ENCODE measurements at regions not wholly inside any gene's neighbourhood (a gene's known extent, or its start where the extent isn't known, plus 50 kb on each side); places are given as distances from the start of the nearest gene placed in this dataset.

GRCh38 chrX:150197388-150197787 lies 165.7 kb upstream of the MAMLD1 start:
- H3K36me3 Mint-ChIP-seq (ENCODE audit: insufficient read depth in 1 of 3, low read depth in 3 of 3) = peaks cover 4 to 9% (median 9%) of the 10 kb centered on the region in 3 experiments; a peak in 5 of 7 replicates
- Histone ChIP-seq H3K23ac (ENCODE audit: insufficient read length, low read depth, low read length) (no peak overlapping the region), H3K18ac (ENCODE audit: insufficient read length, low read depth, low read length) (no peak overlapping the region), H2BK15ac (ENCODE audit: low read depth, low read length) (no peak overlapping the region), H2BK5ac (ENCODE audit: insufficient read length, low read length) (no peak overlapping the region), H3K27me3 (ENCODE audit: insufficient read depth, low read length) (no peaks in the 10 kb centered on the region), H3K14ac (ENCODE audit: insufficient read depth, low read length) (no peak overlapping the region), H3K9ac (ENCODE audit: extremely low read depth, insufficient read length, low read length) (no peak overlapping the region), H3K4me2 (ENCODE audit: insufficient read depth, insufficient read length, low read length) (no peak overlapping the region), H3K4me1 (ENCODE audit: insufficient read depth, low read length) (no peaks in the 10 kb centered on the region), H2BK120ac (ENCODE audit: low read depth, low read length, poor library complexity, severe bottlenecking) (no peak overlapping the region), H3K27ac (ENCODE audit: insufficient read length, low read depth, low read length) (no peak overlapping the region), H3K4ac (ENCODE audit: low read depth, low read length) (no peak overlapping the region), H3K79me1 (ENCODE audit: insufficient read depth, low read depth, low read length, poor library complexity, severe bottlenecking) (no peaks in the 10 kb centered on the region), H2BK20ac (ENCODE audit: low read depth, low read length, poor library complexity, severe bottlenecking) (no peak overlapping the region), H3K23me2 (ENCODE audit: insufficient read length, low read depth, low read length, poor library complexity, severe bottlenecking) (no peaks in the 10 kb centered on the region), H4K91ac (ENCODE audit: insufficient read length, low read depth, low read length) (no peak overlapping the region), H3K9me3 (ENCODE audit: control insufficient read depth, low read depth, low read length) (peaks cover 28% of the 10 kb centered on the region), H3K56ac (ENCODE audit: insufficient read length, low read depth, low read length) (no peak overlapping the region), H4K8ac (replicated peaks; ENCODE audit: insufficient read length, low read depth, low read length) (no peak overlapping the region), H2BK12ac (ENCODE audit: insufficient read length, low read depth, low read length) (no peak overlapping the region), H3T11ph (ENCODE audit: low read length) (no peak overlapping the region), H4K5ac (ENCODE audit: insufficient read length, low read depth, low read length) (no peak overlapping the region), H2AK5ac (ENCODE audit: insufficient read length, low read length) (no peak overlapping the region), H3K79me2 (ENCODE audit: insufficient read depth, low read length) (no peaks in the 10 kb centered on the region), H2AFZ (ENCODE audit: low read length) (no peak overlapping the region), H4K20me1 (ENCODE audit: control insufficient read depth, insufficient read depth, insufficient read length) (no peaks in the 10 kb centered on the region)
- no peak overlapping the region for H3K4me3 Mint-ChIP-seq
- H3K27me3 Mint-ChIP-seq (ENCODE audit: low read depth) = peaks cover 20% of the 10 kb centered on the region
- peaks cover 5 to 7% of the 10 kb centered on the region in 2 experiments for H3K4me1 Mint-ChIP-seq
- WGBS (ENCODE audit: extremely low coverage, insufficient read length, low lambda C conversion rate) = no CpG with 5 or more reads among the region's 2 CpGs
- TF ChIP-seq CTCF (conservative IDR thresholded peaks at IDR 0.05) = no peak
- H3K27ac Mint-ChIP-seq = no peak overlapping the region
- no peak for DNase-seq
- peaks cover 73 to 80% of the 10 kb centered on the region in 2 experiments for H3K9me3 Mint-ChIP-seq
